NT2/D1 (cell line): ENCODE measurements at regions not wholly inside any gene's neighbourhood (a gene's known extent, or its start where the extent isn't known, plus 50 kb on each side); places are given as distances from the start of the nearest gene placed in this dataset.

ENCODE experiments used
- SUZ12 ChIP-seq: IDR thresholded peaks from 2 replicates; pipeline ENCODE4 v1.6.1; 2011; ENCODE audit not compliant: insufficient read length, insufficient read depth; ENCODE audit errors: extremely low read depth
- YY1 ChIP-seq: IDR thresholded peaks from 2 replicates; pipeline ENCODE4 v1.6.1; 2011; ENCODE audit not compliant: insufficient read length, insufficient read depth
- ZNF274 ChIP-seq: IDR thresholded peaks from 2 replicates; pipeline ENCODE4 v1.6.1; 2011; ENCODE audit warnings: mild to moderate bottlenecking, low read depth, low read length

- TF ChIP-seq SUZ12 (no peak), ZNF274 (no peak), YY1 (no peak)
Measured at GRCh38 chr1:115461526-115461925, 123.5 kb upstream of the NGF start.
